ENCODE measurements at regions not wholly inside any gene's neighbourhood (a gene's known extent, or its start where the extent isn't known, plus 50 kb on each side); places are given as distances from the start of the nearest gene placed in this dataset.
"Not testable (repeated sequence)": the region's sequence is repeated elsewhere in the genome, so short reads cannot be mapped to it uniquely, and the experiment has no call there.

- no peak for DNase-seq (ENCODE audit: low spot score)
Observed at GRCh38 chr3:148477375-148477774, 220.3 kb upstream of the AGTR1 start.

- no peak for DNase-seq (ENCODE audit: low spot score)
Observed at GRCh38 chr3:148493631-148494030, 204.1 kb upstream of the AGTR1 start.

- DNase-seq (ENCODE audit: low spot score): no peak
Observed at GRCh38 chr3:148494451-148494850, 203.3 kb upstream of the AGTR1 start.

GRCh38 chr3:148500881-148501280, 196.8 kb upstream of the AGTR1 start:
- DNase-seq (ENCODE audit: low spot score): no peak

- no peak for DNase-seq (ENCODE audit: low spot score)
Observed at GRCh38 chr3:148510116-148510515, 187.6 kb upstream of the AGTR1 start.

- DNase-seq (ENCODE audit: low spot score): no peak
Observed at GRCh38 chr3:148510561-148510960, 187.1 kb upstream of the AGTR1 start.

GRCh38 chr3:148512648-148513047, 185.1 kb upstream of the AGTR1 start:
- DNase-seq (ENCODE audit: low spot score): no peak

- no peak for DNase-seq (ENCODE audit: low spot score)
Observed at GRCh38 chr3:148513096-148513543, 184.6 kb upstream of the AGTR1 start.

- DNase-seq (ENCODE audit: low spot score): no peak
Observed at GRCh38 chr3:148518520-148518919, 179.2 kb upstream of the AGTR1 start.

- DNase-seq (ENCODE audit: low spot score): not testable (repeated sequence)
Observed at GRCh38 chr3:148525621-148526020, 172.1 kb upstream of the AGTR1 start.

- DNase-seq (ENCODE audit: low spot score): no peak
Observed at GRCh38 chr3:148528024-148528423, 169.7 kb upstream of the AGTR1 start.

- DNase-seq (ENCODE audit: low spot score): no peak
Observed at GRCh38 chr3:148531836-148532235, 165.9 kb upstream of the AGTR1 start.

- no peak for DNase-seq (ENCODE audit: low spot score)
Observed at GRCh38 chr3:148532326-148532725, 165.4 kb upstream of the AGTR1 start.

- no peak for DNase-seq (ENCODE audit: low spot score)
Observed at GRCh38 chr3:148532774-148533173, 164.9 kb upstream of the AGTR1 start.

- no peak for DNase-seq (ENCODE audit: low spot score)
Observed at GRCh38 chr3:148534089-148534988, 163.4 kb upstream of the AGTR1 start.

- DNase-seq (ENCODE audit: low spot score): no peak
Observed at GRCh38 chr3:148535001-148535400, 162.7 kb upstream of the AGTR1 start.

GRCh38 chr3:148540266-148540665, 157.4 kb upstream of the AGTR1 start:
- no peak for DNase-seq (ENCODE audit: low spot score)

- no peak for DNase-seq (ENCODE audit: low spot score)
Observed at GRCh38 chr3:148540851-148541250, 156.9 kb upstream of the AGTR1 start.

- DNase-seq (ENCODE audit: low spot score): no peak
Observed at GRCh38 chr3:148546959-148547358, 150.7 kb upstream of the AGTR1 start.

GRCh38 chr3:148551767-148552260, 145.9 kb upstream of the AGTR1 start:
- DNase-seq (ENCODE audit: low spot score): no peak

GRCh38 chr3:148554367-148554766, 143.3 kb upstream of the AGTR1 start:
- no peak for DNase-seq (ENCODE audit: low spot score)

- DNase-seq (ENCODE audit: low spot score): no peak
Observed at GRCh38 chr3:148556664-148557063, 141.0 kb upstream of the AGTR1 start.

- DNase-seq (ENCODE audit: low spot score): not testable (repeated sequence)
Observed at GRCh38 chr3:148577579-148577978, 120.1 kb upstream of the AGTR1 start.

- no peak for DNase-seq (ENCODE audit: low spot score)
Observed at GRCh38 chr3:148582126-148582525, 115.6 kb upstream of the AGTR1 start.
